Erythroblast (primary cell): ENCODE measurements at regions not wholly inside any gene's neighbourhood (a gene's known extent, or its start where the extent isn't known, plus 50 kb on each side); places are given as distances from the start of the nearest gene placed in this dataset.

Experiments used
- GATA1 ChIP-seq: IDR thresholded peaks from 2 replicates; pipeline ENCODE4 v1.6.1; 2011; ENCODE audit warnings: low read depth, mild to moderate bottlenecking, control low read depth, low read length, moderate library complexity
- POLR2A ChIP-seq: IDR thresholded peaks from 2 replicates; pipeline ENCODE4 v1.6.1; 2011; ENCODE audit warnings: mild to moderate bottlenecking, low read length

DNA sequence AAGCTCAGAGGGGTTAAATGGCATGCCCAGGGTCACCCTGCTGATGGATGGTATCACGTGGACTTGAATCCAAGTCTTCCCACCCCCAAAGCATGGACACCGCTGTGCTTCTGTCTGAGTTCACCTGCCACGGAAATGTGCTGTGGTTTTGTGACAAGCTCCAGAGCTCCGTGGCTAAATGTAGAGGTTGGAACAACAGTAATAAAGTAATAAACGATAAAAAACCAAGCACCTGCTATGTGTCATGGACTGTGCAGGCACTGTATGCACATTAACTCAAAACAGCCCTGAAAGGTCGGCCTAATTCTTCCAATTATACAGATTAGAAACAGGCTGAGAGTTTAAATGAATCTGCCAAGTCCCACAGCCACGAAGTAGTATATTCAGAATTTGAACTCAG, 182.1 kb upstream of the NAV2 start:
- no peak for TF ChIP-seq POLR2A
- TF ChIP-seq GATA1: no peak
